ENCODE measurements at regions not wholly inside any gene's neighbourhood (a gene's known extent, or its start where the extent isn't known, plus 50 kb on each side); places are given as distances from the start of the nearest gene placed in this dataset.

GRCh38 chr20:60331688-60332300 is 373.6 kb downstream of the CDH26 start:
- H3K27me3 ChIP-seq (ENCODE audit: control insufficient read depth in 1 of 2, insufficient read depth in 2 of 2, low read length in 2 of 2): no peaks in the 10 kb centered on the region
- intact Hi-C loops (cut with DNase I, micrococcal nuclease): no loop called here
- DNase-seq: no peak
- no peaks in the 10 kb centered on the region for H3K9me3 Mint-ChIP-seq
- no peak overlapping the region for H3K27ac Mint-ChIP-seq
- no peaks in the 10 kb centered on the region for H3K9me3 ChIP-seq (ENCODE audit: control insufficient read depth in 1 of 2, insufficient read depth in 1 of 2, low read length in 2 of 2)
- H3K36me3 Mint-ChIP-seq (ENCODE audit: low read depth): no peaks in the 10 kb centered on the region
- H3K27me3 Mint-ChIP-seq: no peaks in the 10 kb centered on the region
- no peak for TF ChIP-seq CTCF (IDR thresholded peaks at IDR 0.05)
- ATAC-seq (ENCODE audit: poor library complexity): no peak
- no peaks in the 10 kb centered on the region for H3K36me3 ChIP-seq (ENCODE audit: insufficient read depth, low read length)
- H3K4me3 Mint-ChIP-seq: no peak overlapping the region
- ChIA-PET POLR2A (no interaction called here), CTCF (no interaction called here)
- no peaks in the 10 kb centered on the region for H3K4me1 Mint-ChIP-seq (ENCODE audit: low read depth)
- no peak overlapping the region for H3K27ac ChIP-seq (ENCODE audit: low read depth in 1 of 2, low read length in 2 of 2)
- H3K4me1 ChIP-seq (ENCODE audit: insufficient read depth, low read length): no peaks in the 10 kb centered on the region
- no peak overlapping the region for H3K4me3 ChIP-seq (ENCODE audit: low read length)

- H3K4me3 ChIP-seq (ENCODE audit: low read length): no peak overlapping the region
- ChIA-PET POLR2A (no interaction called here), CTCF (no interaction called here)
- H3K36me3 ChIP-seq (ENCODE audit: insufficient read depth, low read length): no peaks in the 10 kb centered on the region
- TF ChIP-seq CTCF (IDR thresholded peaks at IDR 0.05): no peak
- DNase-seq (no peak), ATAC-seq (ENCODE audit: poor library complexity) (no peak)
- Mint-ChIP-seq H3K27me3 (no peaks in the 10 kb centered on the region), H3K9me3 (no peaks in the 10 kb centered on the region), H3K36me3 (ENCODE audit: low read depth) (no peaks in the 10 kb centered on the region), H3K4me3 (no peak overlapping the region), H3K4me1 (ENCODE audit: low read depth) (no peaks in the 10 kb centered on the region), H3K27ac (no peak overlapping the region)
- H3K27ac ChIP-seq (ENCODE audit: low read depth in 1 of 2, low read length in 2 of 2): no peak overlapping the region
- H3K27me3 ChIP-seq (ENCODE audit: control insufficient read depth in 1 of 2, insufficient read depth in 2 of 2, low read length in 2 of 2): no peaks in the 10 kb centered on the region
- H3K9me3 ChIP-seq (ENCODE audit: control insufficient read depth in 1 of 2, insufficient read depth in 1 of 2, low read length in 2 of 2): no peaks in the 10 kb centered on the region
- no peaks in the 10 kb centered on the region for H3K4me1 ChIP-seq (ENCODE audit: insufficient read depth, low read length)
- intact Hi-C loops (cut with DNase I, micrococcal nuclease): no loop called here
Observed at GRCh38 chr20:60332523-60332922, 374.3 kb downstream of the CDH26 start.

- no peak overlapping the region for H3K4me3 ChIP-seq (ENCODE audit: low read length)
- TF ChIP-seq CTCF (IDR thresholded peaks at IDR 0.05): no peak
- H3K4me1 ChIP-seq (ENCODE audit: insufficient read depth, low read length): no peaks in the 10 kb centered on the region
- H3K27me3 ChIP-seq (ENCODE audit: control insufficient read depth in 1 of 2, insufficient read depth in 2 of 2, low read length in 2 of 2): no peaks in the 10 kb centered on the region
- Mint-ChIP-seq H3K9me3 (no peaks in the 10 kb centered on the region), H3K36me3 (ENCODE audit: low read depth) (no peaks in the 10 kb centered on the region), H3K4me3 (no peak overlapping the region), H3K27ac (no peak overlapping the region), H3K4me1 (ENCODE audit: low read depth) (no peaks in the 10 kb centered on the region), H3K27me3 (peaks cover 7% of the 10 kb centered on the region)
- DNase-seq (no peak), ATAC-seq (ENCODE audit: poor library complexity) (no peak)
- no peak overlapping the region for H3K27ac ChIP-seq (ENCODE audit: low read depth in 1 of 2, low read length in 2 of 2)
- H3K36me3 ChIP-seq (ENCODE audit: insufficient read depth, low read length): no peaks in the 10 kb centered on the region
- POLR2A ChIA-PET: no interaction called here
- no peaks in the 10 kb centered on the region for H3K9me3 ChIP-seq (ENCODE audit: control insufficient read depth in 1 of 2, insufficient read depth in 1 of 2, low read length in 2 of 2)
- CTCF ChIA-PET: no interaction called here
- intact Hi-C loops (cut with DNase I, micrococcal nuclease): no loop called here
Observed at GRCh38 chr20:60334911-60335310, 376.7 kb downstream of the CDH26 start.

Measured in CD4-positive, alpha-beta T cell (primary cell).